GM18868 (cell line): ENCODE measurements at regions not wholly inside any gene's neighbourhood (a gene's known extent, or its start where the extent isn't known, plus 50 kb on each side); places are given as distances from the start of the nearest gene placed in this dataset.
A peak's percentile ranks its signal among the peaks of the same experiment; 100 is the strongest.
"Not testable (repeated sequence)": the region's sequence is repeated elsewhere in the genome, so short reads cannot be mapped to it uniquely, and the experiment has no call there.

ENCODE experiments used
- ATAC-seq: cut with Tn5 transposase; IDR thresholded peaks from one replicate; pipeline ENCODE4 v1.9.1; 2021; ENCODE audit warnings: mild to moderate bottlenecking, moderate library complexity; ENCODE audit not compliant: unreplicated experiment

DNA sequence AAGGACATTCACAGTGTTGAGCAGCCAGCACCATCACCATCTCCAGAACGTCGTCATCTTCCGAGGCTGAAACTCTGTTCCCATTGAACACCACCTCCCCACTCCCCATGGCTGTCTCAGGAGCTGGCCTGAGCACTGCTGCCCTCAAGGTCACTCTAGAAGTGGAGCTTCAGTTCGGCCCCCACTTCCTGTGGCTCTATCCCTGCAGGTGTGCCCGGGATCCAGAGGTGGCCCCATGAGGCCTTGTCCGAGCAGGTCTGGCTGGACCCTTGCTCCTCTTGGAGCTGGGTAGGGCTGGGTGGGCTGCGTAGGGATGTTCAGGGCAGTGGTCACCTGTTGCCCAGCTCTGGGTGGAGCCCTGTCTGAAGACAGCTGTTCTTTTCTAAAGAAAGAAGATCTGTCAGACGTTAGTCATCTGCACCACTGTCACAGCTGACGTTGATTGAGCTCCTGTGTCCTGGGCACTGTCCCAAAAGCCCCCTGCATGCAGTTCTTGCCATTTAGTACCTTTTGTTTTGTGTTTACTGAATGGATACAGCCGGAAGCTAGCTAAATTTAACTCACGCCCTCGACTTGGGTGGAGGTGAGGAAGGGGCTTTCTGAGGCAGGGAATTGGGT, 75.5 kb upstream of the CLDN5 start:
- ATAC-seq, result no peak

DNA sequence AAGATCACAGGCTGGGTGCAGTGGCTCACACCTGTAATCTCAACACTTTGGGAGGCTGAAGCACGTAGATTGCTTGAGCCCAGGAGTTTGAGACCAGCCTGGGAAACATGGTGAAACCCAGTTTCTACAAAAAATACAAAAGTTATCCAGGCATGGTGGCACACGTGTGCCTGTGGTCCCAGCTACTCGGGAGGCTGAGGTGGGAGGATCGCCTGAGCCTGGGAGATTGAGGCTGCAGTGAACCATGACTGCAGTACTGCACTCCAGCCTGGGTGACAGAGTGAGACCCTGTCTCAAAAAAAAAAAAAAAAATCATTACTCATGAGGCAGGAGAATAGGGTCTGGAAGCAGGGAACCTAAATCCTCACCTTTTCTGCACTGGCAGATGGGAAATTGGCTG, 79.1 kb upstream of the CLDN5 start:
- not testable (repeated sequence) for ATAC-seq

DNA sequence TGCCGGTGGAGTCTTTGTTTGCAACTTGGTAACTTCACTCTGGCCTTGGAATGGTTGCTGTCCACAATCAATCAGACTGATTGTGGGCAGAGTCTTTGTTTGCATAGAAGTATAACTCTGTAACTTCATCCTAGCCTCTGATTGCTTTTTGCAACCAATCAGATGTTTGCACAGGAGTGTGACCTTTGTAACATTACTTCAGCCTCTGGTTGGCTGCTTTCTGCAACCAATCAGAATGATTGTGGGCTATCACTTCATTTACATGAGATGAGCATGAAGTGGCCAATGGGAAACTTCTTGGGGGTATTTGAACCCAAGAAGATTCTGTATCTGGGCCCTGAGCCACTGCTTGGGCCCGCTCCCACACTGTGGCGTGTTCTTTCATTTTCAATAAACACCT, 79.6 kb upstream of the CLDN5 start:
- no peak for ATAC-seq

DNA sequence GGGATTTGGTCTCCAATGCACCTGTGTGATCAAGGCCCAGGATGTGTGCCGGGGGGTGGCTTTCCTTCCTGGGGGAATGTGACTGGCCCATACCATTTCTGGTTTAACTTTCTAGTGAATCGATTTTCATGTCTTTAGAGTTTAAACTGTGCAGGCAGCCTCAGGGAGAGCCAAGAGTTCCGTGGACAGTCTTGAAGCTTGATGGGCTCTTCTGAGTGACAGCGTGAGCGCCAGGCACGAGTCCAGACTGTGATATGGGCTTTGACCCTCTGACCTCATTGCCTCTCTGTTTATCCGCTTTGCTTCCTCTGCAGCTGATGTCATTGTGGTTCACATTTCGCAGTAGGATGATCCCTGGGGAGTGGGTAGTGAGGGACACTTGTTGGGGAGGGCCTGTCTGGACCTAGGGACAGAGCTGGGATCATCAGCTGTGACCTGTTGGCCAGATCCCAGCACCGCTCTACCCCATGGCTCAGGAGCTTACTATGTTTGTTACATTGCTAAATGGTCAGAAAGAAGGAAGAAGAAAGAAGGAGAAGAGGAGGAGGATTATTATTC, 80.6 kb upstream of the CLDN5 start:
- ATAC-seq, result no peak

DNA sequence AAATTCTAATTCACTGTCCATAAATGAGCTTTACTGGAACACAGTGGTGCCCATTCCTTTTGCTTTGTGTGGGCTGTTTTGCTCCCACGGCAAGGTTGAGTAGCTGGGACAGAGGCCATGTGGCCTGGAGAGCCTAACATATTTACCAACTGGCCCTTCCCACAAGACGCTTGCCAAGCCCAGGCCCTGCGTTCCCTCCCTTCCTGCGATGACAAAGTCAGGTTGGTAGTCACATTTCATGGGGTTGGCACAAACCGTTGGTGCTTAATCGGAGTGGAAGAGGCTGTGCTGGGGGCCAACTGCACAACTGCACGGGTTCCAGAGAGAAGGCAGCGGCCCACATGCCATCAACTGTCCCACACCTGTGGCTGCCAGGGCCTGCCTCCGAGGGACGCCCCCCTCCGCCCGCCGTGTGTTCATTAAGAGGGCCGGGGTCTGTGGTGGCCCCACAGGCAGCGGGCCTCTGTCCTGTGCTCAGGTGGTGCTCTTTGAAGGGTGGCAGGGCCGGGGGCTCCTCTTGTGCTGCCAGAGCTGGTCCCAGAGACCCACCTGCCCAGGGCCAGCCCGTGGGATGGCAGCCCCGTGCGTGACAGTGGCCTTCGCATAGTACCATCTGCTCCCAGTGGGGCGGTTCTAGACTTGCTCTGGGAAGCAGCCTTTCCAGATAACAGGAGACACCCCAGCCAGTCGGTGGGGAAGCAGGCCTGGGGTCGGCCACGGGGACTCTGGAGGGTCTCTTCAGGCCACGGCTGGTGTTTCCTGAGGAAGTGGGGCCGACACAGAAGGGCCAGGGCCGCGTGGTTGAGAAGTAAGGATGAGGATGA, 81.5 kb upstream of the CLDN5 start:
- ATAC-seq, result no peak

DNA sequence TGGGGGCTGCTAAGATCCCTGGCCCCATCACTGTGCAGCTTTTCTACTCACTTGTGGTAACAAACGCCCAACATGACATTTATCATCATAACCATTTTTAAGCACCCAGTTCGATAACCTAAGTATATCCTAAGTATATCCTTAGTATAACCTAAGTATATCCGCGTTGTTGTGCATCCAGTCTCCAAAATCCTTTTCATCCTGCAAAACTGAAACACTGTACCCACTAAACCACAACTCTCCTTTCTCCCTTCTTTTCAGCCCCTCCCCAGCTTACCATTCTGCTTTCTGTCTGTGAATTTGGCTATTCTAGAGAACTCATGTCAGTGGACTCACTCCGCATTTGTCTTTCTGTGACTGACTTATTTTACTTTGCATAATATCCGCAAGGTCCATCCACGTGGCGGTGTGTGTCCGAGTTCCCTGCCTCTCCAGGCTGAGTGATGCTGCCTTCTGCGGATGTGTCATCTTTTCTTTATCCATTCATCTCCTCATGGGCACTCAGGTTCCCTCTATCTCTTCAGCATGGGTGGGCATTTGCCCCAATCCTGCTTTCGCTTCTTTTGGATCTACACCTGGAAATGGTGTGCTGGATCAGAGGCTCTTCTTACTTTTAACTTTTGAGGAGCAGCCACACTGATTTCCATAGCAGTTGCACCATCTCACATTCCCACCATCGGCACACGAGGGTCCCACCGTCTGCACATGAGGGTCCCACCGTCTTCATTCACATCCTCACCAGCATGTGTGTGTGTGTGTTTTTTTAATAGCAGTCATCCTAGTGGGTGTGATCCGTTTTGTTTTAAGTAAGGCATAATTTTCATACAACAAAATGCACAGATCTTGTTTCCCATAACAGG, 82.4 kb upstream of the CLDN5 start:
- no peak for ATAC-seq

DNA sequence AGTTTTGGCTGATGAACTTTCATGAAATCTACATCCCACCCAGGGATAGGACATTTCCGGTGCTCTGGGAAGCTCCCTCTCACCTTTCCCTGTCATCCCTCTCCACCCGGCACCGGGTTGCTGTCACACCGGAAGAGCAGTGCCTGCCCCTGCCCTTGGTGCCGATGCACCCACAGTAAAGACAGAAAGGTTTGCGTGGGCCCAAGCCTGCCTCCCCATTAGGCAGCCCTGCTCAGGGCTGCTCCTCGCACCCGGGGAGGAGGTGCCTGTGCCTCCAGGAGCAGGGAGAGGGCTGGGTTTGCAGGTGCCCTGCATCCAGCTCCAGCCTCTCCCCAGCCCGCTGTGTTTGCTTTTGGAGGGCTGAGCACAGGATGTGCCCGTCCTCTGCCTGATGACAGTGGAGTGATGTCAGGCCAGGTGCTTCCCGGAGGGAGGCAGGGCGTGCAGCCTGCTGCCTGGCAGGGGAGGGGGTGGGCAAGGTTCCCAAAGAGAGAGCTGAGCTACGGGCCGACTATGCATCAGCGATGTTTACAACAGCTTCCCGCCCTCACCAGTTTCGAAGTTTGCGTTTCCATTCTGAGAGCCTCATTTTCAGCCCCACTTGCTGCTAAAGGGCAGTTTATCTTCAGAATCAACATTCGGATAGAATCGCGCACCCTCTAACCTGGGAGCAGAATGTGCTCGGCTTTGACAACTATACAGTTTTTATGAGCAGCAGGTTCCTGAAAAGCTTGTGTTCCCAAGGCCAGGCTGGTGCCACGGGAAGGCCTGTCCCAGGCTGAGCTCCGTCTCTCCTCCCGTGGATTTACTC, 83.2 kb upstream of the CLDN5 start:
- no peak for ATAC-seq

DNA sequence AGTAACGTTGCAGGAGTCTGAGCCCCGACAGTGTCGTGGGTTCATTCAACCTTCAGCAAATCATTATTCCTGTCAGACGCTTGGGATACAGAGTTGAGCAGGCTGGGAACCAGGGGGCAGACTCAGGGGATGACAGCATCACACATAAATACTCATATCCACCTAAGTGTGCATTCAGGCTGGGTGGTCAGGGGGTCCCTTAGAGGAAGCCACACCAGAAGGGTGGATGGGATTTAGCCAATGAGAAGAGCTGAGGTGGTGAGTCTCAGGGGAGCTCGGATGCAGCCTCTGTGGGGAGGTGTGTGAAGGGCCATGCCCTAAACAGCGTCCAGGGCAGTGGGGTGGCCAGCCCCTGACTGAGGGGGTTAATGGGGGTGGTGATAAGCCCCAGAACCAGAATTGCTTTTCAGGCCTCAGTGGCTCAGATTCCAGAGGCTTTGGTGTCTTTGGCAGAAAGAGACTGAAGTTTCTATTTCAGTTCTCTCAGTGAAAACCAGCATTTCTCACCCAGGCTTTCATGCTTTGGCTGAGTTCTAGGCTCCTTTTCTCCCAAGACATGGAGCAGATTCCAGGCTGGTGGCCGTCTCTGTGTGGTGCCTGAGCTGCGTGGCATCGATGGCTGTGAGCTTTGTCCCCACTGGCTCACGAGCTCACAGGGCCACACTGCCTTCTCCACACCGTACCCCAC, 83.9 kb upstream of the CLDN5 start:
- ATAC-seq, result no peak

DNA sequence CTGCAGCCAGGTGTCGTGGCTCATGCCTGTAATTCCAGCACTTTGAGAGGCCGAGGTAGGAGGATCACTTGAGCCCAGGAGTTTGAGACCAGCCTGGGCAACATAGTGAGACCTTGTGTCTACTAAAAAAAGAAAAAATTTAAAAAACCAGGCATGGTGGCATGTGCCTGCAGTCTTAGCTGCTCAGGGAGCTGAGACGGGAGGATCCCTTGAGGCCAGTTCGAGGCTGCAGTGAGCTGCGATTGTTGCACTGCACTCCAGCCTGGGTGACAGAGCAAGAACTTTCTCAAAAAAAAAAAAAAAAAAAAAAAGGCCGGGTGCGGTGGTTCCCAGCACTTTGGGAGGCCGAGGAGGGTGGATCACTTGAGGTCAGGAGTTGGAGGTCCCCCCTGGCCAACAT, 85.5 kb upstream of the CLDN5 start:
- not testable (repeated sequence) for ATAC-seq

DNA sequence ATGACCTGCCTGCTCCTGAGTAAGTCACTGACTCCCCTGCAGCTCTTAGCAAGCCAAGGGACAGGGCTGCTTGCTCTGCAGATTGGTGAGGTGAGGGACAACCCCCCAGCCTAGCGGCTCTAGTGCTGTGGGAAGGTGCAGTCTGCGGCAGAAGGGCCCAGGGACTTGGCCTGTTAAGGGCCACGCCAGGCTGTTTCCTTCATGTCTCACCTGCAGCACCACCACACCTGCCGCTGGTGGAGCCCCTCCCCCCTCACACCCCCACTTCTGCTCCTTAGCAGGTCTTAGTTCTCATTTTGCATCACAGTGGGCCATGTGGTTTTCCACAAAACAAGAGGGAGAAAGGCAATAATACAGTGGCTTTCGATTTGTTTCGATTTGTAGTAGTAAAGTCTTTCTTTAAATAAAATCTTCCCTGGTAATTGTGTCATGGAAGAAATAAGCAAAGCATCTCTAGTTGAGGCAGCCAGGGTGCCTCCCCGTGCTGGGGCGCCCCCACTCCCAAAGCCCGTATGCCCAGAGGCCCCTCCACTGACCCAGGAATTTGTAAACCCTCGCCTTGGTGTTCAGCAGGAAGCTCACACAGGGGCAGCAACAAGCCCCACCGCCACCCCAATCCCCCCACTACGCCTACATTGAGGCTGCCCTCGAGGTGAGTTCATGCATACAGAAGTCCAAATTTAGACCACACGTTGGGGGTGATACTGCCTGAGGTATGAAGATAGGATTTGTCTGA, 86.5 kb upstream of the CLDN5 start:
- ATAC-seq, result no peak

DNA sequence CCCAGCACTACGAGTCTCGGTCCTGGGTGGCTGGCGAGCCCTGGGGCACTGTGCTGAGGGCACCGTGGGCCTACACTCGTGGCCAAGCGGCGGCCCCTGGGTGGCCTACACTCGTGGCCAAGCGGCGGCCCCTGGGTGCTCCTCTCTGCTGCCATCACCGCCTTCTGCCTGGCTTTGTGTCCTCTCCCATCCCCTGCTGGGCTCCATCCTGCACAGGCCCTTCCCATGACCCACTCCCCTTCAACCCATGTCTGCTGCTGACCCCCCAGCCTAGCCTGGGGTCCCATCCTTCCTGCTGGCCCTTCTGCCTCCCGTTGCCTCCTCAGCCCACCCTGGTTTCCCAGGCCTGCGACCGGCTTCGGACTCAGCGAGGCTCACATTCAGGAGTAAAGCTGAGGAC, 87.4 kb upstream of the CLDN5 start:
- no peak for ATAC-seq

DNA sequence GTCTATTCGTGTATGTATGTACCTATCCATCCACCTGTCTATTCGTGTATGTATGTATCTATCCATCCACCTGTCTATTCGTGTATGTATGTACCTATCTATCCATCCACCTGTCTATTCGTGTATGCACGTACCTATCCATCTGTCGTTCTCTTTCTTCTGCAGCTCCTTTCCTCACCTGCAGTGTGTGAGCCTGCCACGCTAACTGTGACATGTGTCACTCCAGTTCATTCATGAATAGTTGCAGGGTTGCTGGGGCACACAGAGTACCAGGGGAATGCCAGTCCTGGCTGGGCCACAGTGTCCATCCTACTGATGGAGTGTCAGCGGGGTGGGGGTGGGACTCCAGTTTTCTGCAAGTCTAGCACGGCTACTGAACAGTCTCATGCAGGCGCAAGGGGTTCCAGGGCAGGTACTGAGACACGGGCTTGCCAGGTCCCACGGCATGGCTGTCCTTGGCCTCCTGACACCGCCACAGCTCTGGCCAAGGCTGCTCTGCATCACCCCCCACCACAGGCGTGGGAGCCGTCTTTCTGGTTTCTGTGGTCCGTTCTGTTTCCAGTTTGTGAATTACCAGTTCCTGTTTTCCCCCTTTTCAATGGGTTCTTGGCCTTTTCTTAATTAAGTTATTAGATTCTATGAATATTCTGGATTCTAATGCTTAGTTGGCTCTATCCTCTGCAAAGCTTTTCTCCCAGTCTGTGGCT, 88.8 kb upstream of the CLDN5 start:
- no peak for ATAC-seq

DNA sequence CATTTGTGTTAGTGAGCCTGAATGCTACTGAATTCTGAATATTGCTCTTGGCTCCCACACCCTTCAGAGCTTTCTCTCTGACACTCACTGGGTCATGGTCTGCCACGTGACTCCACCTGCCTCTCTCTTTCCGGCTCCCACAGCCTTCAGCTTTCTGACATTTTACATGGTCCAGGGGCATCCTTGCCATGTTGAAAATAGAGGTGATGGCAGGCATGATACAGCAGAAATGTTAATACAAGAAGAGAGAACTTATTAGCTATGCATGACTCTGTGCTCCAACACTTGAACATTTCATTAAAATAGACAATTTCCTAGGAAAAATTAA, 90.3 kb upstream of the CLDN5 start:
- ATAC-seq, result no peak

DNA sequence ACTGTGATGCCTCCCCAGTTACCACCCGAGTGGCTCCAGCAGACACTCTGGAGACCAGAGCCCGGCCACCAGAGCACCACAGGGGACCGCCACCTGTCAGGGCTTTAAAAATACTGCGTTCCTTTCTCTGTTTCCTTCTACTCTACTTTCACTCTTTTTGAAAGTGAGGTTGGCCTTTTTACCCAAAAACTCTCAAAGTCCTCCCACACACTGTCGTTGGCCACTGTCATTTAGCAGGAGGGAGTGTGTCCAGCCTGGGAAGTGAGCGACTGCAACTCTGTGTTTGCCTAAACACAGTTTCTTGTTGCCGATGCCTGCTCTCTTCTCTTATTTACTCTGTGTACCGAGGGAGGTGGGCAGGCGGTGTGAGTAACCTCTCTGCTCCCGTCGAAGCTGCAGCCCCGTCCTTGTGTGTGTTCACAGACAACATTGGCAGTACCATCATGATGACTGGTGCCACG, 90.8 kb upstream of the CLDN5 start:
- no peak for ATAC-seq

DNA sequence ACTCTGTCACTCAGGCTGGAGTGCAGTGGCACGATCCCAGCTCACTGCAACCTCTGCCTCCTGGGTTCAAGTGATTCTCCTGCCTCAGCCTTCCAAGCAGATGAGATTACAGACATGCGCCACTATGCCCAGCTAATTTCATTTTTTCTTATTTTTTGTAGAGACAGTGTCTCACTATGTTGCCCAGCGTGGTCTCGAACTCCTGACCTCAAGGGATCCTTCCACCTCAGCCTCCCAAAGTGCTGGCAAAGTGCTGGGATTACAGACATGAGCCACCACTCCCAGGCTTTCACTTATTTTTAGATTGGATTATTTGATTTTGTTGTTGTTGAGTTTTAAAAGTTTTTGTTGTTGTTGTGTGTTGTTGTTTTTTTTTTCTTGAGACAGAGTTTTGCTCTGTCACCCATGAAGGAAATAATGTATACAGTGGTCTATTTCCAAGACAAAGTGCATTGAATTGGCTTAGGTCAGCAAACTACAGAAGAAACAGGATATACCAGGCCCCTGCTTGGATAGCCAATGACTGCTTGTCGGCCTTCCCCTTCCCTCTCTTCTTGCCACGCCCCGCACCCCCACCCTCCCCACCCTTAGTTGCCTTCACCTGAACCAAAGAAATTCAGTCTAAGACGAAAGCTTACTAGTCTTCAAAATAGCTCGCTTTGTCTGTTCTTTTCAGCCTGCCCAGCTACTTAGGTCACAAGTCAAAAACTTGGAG, 91.8 kb upstream of the CLDN5 start:
- ATAC-seq, result no peak

DNA sequence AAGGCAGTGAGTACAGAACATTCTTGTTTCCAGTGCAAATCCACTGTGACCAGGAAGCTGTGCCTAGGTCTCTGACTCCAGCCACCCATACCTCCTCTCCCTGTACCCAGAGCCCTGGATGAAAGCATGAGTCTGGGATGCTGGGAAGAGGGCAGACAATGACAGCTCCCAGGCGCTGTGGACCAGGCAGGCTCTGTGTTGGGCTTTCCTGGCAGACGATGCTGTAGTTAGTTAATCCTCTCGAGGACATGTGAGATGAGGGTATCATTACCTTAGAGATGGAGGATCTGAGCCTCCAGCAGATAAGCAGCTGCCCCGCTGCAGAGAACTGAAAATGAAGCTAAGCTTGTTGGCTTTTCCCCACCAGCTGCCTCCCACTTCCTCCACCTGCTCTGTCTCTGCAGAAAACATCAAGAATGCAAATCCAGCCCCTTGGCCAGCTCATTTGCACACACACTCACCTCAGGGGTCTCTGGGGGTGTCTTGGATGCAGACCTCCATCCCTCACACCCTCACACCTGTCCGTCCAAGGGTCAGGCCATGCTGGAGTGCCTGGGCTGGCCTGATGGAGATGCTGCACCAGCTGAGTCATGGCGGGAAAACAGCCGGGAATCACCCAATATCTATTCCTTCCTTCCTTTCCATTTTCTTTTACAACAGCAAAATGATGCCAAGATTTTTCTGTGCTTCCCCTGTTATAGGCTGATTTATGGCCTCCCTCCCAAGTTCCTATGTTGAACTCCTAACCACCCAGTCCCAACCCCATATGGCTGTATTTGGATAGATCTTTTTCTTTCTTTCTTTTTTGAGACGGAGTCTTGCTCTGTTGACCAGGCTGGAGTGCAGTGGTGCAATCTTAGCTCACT, 94.9 kb upstream of the SEPTIN5 start:
- ATAC-seq, result peak; percentile 44

DNA sequence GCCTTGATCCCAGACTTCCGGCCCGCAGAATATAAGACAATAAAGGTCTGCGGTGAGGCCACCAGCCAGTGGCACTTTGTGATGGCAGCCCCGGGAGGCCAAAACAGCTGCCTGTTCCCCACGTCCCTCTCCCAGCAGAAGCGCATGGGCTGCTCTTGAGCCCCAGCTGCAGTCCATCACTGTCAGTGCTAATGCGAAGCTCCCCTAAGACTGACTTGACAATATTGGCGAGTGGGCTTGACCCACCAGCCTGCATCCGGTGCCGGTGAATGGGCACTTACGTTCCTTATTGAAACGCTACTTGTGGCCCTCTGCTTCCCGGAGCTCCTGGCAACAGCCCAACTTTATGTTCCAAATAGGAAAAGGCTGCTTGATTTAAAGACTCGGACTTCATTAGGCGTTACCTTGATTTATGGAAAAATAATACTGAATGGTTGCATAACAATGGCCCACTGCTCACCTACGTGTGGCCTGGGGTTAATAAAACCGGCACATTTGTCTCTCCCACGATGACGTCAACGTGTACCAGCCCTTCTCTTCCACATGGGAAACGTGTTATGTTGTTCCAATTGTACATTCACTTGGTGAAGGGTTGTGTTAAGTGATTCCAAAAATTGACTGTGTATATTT, 93.4 kb upstream of the SEPTIN5 start:
- ATAC-seq, result no peak
